ENCODE measurements at regions not wholly inside any gene's neighbourhood (a gene's known extent, or its start where the extent isn't known, plus 50 kb on each side); places are given as distances from the start of the nearest gene placed in this dataset.

DNA sequence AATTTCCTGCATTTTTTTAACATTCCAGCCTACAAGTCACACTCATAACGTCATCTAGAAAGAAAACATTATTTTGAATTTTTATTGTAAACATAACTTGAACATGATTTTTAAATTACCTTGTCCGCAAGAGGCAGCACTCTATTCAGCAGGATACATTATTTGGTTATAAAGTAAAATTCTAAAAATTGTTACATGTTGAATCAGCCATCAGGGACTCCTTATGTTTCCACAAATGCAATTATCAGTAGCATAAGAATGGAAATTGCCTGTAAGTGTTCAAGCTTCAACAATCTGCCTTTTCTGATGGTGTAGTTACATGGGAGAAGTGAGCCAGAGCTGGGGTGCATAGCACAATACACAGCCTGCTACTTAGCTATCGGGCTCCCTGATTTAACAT lies 97.5 kb downstream of the ZNF365 start:
- H3K4me3 ChIP-seq (ENCODE audit: low read depth, low read length), result no peak overlapping the region
- no peak for DNase-seq (ENCODE audit: low read depth)
- TF ChIP-seq, protein P1, sequence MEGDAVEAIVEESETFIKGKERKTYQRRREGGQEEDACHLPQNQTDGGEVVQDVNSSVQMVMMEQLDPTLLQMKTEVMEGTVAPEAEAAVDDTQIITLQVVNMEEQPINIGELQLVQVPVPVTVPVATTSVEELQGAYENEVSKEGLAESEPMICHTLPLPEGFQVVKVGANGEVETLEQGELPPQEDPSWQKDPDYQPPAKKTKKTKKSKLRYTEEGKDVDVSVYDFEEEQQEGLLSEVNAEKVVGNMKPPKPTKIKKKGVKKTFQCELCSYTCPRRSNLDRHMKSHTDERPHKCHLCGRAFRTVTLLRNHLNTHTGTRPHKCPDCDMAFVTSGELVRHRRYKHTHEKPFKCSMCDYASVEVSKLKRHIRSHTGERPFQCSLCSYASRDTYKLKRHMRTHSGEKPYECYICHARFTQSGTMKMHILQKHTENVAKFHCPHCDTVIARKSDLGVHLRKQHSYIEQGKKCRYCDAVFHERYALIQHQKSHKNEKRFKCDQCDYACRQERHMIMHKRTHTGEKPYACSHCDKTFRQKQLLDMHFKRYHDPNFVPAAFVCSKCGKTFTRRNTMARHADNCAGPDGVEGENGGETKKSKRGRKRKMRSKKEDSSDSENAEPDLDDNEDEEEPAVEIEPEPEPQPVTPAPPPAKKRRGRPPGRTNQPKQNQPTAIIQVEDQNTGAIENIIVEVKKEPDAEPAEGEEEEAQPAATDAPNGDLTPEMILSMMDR (IDR thresholded peaks at IDR 0.05; ENCODE audit: insufficient read depth, low read length), result no peak

DNA sequence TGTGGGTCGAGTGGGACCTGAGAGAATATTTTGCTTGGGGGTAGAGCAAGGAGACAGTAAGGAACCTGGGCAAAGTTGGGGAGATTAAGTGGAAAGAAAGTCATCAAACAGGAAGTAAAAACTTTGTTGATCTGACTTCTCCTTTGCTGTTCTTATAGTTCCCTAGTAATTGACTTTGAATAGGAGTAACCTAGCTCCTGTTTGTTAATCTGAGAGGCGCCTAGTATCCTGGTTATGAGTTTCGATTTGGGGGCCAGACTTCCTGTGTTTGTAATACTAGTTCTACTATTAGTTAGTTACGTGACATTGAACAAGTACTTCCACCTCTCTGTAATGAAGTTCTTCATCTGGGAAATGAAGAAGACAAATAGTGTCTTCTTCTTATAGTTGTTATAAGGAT lies 99.1 kb downstream of the ZNF365 start:
- TF ChIP-seq, protein P1 (IDR thresholded peaks at IDR 0.05; ENCODE audit: insufficient read depth, low read length), result no peak
- no peak overlapping the region for H3K4me3 ChIP-seq (ENCODE audit: low read depth, low read length)
- no peak for DNase-seq (ENCODE audit: low read depth)

DNA sequence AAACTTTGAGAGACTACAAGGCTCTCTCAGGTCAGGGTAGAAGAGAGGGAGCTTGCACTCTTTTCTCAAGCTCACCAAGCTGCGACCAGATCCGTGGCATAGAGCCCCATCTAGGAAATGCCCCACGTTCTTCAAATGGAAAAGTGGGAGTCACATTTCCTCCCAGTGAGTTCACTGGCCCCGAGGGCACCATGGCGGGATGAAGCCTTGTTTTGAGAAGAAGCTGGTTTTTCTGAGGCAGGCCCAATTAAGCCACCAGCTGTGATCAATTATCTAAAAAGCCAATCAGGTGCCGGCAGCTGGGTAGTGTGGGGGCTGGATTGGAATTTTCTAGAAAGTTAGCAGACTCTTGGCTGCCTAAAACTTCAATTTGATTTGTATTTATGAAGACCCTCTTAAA lies 101.4 kb downstream of the ZNF365 start:
- DNase-seq (ENCODE audit: low read depth), result no peak
- TF ChIP-seq, protein P1 (IDR thresholded peaks at IDR 0.05; ENCODE audit: insufficient read depth, low read length), result no peak

DNA sequence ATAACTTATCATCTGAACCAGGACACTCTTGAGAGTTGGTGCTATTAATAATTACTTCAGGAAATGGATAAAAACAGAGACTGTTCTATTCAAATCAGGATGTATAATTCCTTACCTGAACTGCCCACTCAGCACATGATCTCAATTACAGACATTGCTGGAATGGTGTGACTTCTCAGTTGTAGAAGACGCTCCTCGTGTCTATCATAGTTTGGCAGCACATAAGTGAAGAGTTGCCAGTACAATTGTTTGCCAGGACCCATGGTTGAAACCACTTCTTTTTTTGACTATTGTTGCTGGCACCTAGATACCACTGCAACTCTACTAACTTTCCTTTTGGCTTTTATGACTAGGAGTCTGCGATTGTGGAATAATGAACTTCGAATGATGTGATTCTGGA lies 105.4 kb downstream of the ZNF365 start:
- DNase-seq (ENCODE audit: low read depth), result no peak
- no peak overlapping the region for H3K4me3 ChIP-seq (ENCODE audit: low read depth, low read length)
- TF ChIP-seq, protein P1 (IDR thresholded peaks at IDR 0.05; ENCODE audit: insufficient read depth, low read length), result no peak

More for the DNA sequence above, 101.4 kb downstream of the ZNF365 start:
- no peak overlapping the region for H3K4me3 ChIP-seq (ENCODE audit: low read depth, low read length)

DNA sequence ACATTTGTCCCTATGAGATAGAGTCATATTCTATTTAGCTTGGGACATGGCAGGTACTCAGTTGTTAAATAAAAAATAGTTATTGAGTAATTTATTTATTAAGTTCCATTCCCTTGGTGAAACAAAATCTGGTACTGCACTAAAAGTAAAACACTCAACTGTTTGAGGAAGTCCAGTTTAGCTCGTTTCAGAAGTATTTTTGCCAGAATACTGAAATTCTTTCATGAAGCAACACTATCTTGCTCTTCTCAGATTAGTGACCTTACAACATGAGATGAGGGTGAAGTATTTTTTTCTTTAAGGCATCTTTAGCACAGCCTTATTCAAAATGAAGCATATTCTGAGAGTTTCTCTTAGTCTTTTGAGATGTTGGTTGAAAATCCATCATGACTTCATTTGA lies 106.0 kb downstream of the ZNF365 start:
- TF ChIP-seq, protein P1 (IDR thresholded peaks at IDR 0.05; ENCODE audit: insufficient read depth, low read length), result no peak
- H3K4me3 ChIP-seq (ENCODE audit: low read depth, low read length), result no peak overlapping the region
- no peak for DNase-seq (ENCODE audit: low read depth)

DNA sequence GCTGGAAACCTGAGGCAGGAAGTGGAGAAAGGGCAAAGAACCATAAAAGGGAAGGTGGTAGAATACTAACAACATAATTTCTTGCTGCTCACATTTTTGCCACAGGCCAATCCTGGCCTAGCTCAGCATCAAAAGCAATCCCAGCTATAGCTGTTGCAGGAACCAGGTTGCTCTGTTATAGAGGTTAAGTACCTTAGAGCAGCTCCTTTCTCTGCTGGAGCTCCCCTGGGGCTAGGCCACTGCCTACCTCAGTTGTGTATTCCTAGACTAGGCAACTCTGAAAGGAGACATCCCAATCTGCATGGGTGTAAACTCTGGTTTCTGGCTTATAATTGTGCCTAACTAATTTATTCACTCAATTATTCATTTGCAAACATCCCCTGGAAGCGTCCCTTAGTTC lies 108.4 kb downstream of the ZNF365 start:
- DNase-seq (ENCODE audit: low read depth), result no peak
- TF ChIP-seq, protein P1 (IDR thresholded peaks at IDR 0.05; ENCODE audit: insufficient read depth, low read length), result no peak
- no peak overlapping the region for H3K4me3 ChIP-seq (ENCODE audit: low read depth, low read length)

DNA sequence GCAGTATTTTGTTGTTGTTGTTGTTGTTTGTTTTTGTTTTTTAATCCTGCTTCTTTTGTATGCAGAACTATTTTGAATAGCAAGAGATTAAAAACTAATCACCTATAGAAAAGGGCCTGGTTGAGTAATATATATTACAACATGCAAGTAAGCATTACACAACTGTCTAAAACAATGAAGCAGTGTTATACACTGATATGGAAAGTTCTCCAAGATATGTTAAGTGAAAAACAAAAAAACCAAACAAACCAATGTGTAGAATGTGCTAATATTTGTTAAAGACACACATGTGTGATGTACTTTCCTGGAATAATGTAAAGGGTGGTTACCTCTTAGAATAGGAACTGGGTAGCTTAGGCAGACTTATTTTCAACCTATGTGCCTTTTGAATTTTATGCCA lies 117.4 kb downstream of the ZNF365 start:
- DNase-seq (ENCODE audit: low read depth), result peak; percentile 22
- TF ChIP-seq, protein P1 (IDR thresholded peaks at IDR 0.05; ENCODE audit: insufficient read depth, low read length), result no peak
- no peak overlapping the region for H3K4me3 ChIP-seq (ENCODE audit: low read depth, low read length)
